ENCODE measurements at regions not wholly inside any gene's neighbourhood (a gene's known extent, or its start where the extent isn't known, plus 50 kb on each side); places are given as distances from the start of the nearest gene placed in this dataset.

GRCh38 chr5:39584927-39585326 lies 160.1 kb upstream of the DAB2 start:
- TF ChIP-seq, protein P1, sequence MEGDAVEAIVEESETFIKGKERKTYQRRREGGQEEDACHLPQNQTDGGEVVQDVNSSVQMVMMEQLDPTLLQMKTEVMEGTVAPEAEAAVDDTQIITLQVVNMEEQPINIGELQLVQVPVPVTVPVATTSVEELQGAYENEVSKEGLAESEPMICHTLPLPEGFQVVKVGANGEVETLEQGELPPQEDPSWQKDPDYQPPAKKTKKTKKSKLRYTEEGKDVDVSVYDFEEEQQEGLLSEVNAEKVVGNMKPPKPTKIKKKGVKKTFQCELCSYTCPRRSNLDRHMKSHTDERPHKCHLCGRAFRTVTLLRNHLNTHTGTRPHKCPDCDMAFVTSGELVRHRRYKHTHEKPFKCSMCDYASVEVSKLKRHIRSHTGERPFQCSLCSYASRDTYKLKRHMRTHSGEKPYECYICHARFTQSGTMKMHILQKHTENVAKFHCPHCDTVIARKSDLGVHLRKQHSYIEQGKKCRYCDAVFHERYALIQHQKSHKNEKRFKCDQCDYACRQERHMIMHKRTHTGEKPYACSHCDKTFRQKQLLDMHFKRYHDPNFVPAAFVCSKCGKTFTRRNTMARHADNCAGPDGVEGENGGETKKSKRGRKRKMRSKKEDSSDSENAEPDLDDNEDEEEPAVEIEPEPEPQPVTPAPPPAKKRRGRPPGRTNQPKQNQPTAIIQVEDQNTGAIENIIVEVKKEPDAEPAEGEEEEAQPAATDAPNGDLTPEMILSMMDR (IDR thresholded peaks at IDR 0.05; ENCODE audit: borderline replicate concordance, extremely low read depth, insufficient read depth) = no peak
- FAIRE-seq = no peak
- Histone ChIP-seq H3K27ac (ENCODE audit: low read depth in 2 of 2, low read length in 2 of 2) (no peak overlapping the region), H3K36me3 (ENCODE audit: control insufficient read depth in 2 of 3, insufficient read depth in 3 of 3, low read length in 3 of 3) (no peaks in the 10 kb centered on the region), H3K9me3 (ENCODE audit: control insufficient read depth in 2 of 3, insufficient read depth in 1 of 3, low read length in 3 of 3) (no peaks in the 10 kb centered on the region), H3K4me1 (ENCODE audit: control insufficient read depth in 2 of 3, insufficient read depth in 2 of 3, low read depth in 1 of 3, low read length in 3 of 3) (no peaks in the 10 kb centered on the region), H3K9ac (ENCODE audit: low read length in 3 of 3) (no peak overlapping the region), H3K4me3 (ENCODE audit: low read length in 3 of 3) (no peak overlapping the region), H3K27me3 (ENCODE audit: control insufficient read depth, insufficient read depth, low read length) (no peaks in the 10 kb centered on the region)
- no peak for DNase-seq
- intact Hi-C loops (cut with DNase I) = loop anchor here (10.0 kb wide), 1 partner anchor 1110 kb away; no protein-coding TSS in a partner anchor

- Histone ChIP-seq H3K27ac (ENCODE audit: low read depth in 2 of 2, low read length in 2 of 2) (no peak overlapping the region), H3K4me3 (ENCODE audit: low read length in 3 of 3) (no peak overlapping the region), H3K9ac (ENCODE audit: low read length in 3 of 3) (no peak overlapping the region), H3K27me3 (ENCODE audit: control insufficient read depth, insufficient read depth, low read length) (no peaks in the 10 kb centered on the region), H3K36me3 (ENCODE audit: control insufficient read depth in 2 of 3, insufficient read depth in 3 of 3, low read length in 3 of 3) (no peaks in the 10 kb centered on the region), H3K4me1 (ENCODE audit: control insufficient read depth in 2 of 3, insufficient read depth in 2 of 3, low read depth in 1 of 3, low read length in 3 of 3) (no peaks in the 10 kb centered on the region), H3K9me3 (ENCODE audit: control insufficient read depth in 2 of 3, insufficient read depth in 1 of 3, low read length in 3 of 3) (no peaks in the 10 kb centered on the region)
- FAIRE-seq (no peak), DNase-seq (peak in 1 of 5 donors; percentile 7)
- intact Hi-C loops (cut with DNase I) = loop anchor here (10.0 kb wide), 1 partner anchor 1114 kb away; no protein-coding TSS in a partner anchor
- TF ChIP-seq, protein P1 (IDR thresholded peaks at IDR 0.05; ENCODE audit: borderline replicate concordance, extremely low read depth, insufficient read depth) = no peak
Measured at GRCh38 chr5:39580702-39581453, 156.1 kb upstream of the DAB2 start.

- Histone ChIP-seq H3K4me3 (ENCODE audit: low read length in 3 of 3) (no peak overlapping the region), H3K36me3 (ENCODE audit: control insufficient read depth in 2 of 3, insufficient read depth in 3 of 3, low read length in 3 of 3) (no peaks in the 10 kb centered on the region), H3K4me1 (ENCODE audit: control insufficient read depth in 2 of 3, insufficient read depth in 2 of 3, low read depth in 1 of 3, low read length in 3 of 3) (no peaks in the 10 kb centered on the region), H3K27me3 (ENCODE audit: control insufficient read depth, insufficient read depth, low read length) (no peaks in the 10 kb centered on the region), H3K27ac (ENCODE audit: low read depth in 2 of 2, low read length in 2 of 2) (no peak overlapping the region), H3K9me3 (ENCODE audit: control insufficient read depth in 2 of 3, insufficient read depth in 1 of 3, low read length in 3 of 3) (no peaks in the 10 kb centered on the region), H3K9ac (ENCODE audit: low read length in 3 of 3) (no peak overlapping the region)
- intact Hi-C loops (cut with DNase I) = loop anchor here (10.0 kb wide), 1 partner anchor 1115 kb away; no protein-coding TSS in a partner anchor
- TF ChIP-seq, protein P1 (IDR thresholded peaks at IDR 0.05; ENCODE audit: borderline replicate concordance, extremely low read depth, insufficient read depth) = no peak
- no peak for DNase-seq
- FAIRE-seq = no peak
Measured at GRCh38 chr5:39579750-39580149, 155.0 kb upstream of the DAB2 start.
